Endothelial cell of umbilical vein (primary cell): ENCODE measurements at regions not wholly inside any gene's neighbourhood (a gene's known extent, or its start where the extent isn't known, plus 50 kb on each side); places are given as distances from the start of the nearest gene placed in this dataset.

ENCODE experiments used
- BruUV-seq: library from RNA; stranded (reverse); fragments of 400-500 nt; replicated peaks from 2 replicates; lab custom pipeline; 2021; lab: Mats Ljungman, UMichigan
- CTCF ChIA-PET: fragments of 300-600, 350-600 bp; sonication (Branson Sonifier 250); formaldehyde crosslinking; loops from one replicate; lab custom pipeline; 2021; ENCODE audit warnings: antibody characterized with exemption, inconsistent platforms; lab: Charles Lee
- POLR2A ChIA-PET: fragments of 300-600, 350-600 bp; sonication (Branson Sonifier 250); formaldehyde crosslinking; loops from one replicate; lab custom pipeline; 2021; ENCODE audit warnings: antibody characterized with exemption, inconsistent platforms; lab: Charles Lee
- DNase-seq: peaks from one replicate; pipeline ENCODE4 v3.0.0-alpha.2; 2011; ENCODE audit warnings: low read depth, low spot score
- FAIRE-seq: peaks from 2 replicates; lab custom pipeline; 2011; peaks lifted over from hg19 to GRCh38; lab: Jason Lieb, UNC
- H2AFZ ChIP-seq: 2 replicates; pipeline ENCODE4 v1.6.0; 2012; ENCODE audit warnings: low read depth, low read length, control low read depth, inconsistent platforms
- H3K27ac ChIP-seq: 2 replicates; pipeline ENCODE4 v1.5.1; 2011; ENCODE audit warnings: low read depth, mild to moderate bottlenecking, control low read depth, low read length, moderate library complexity; ENCODE audit not compliant: insufficient read depth
- H3K27me3 ChIP-seq, 2 experiments: 2 replicates each; pipeline versions ENCODE4 v1.6.0 to v1.6.1; 2011; ENCODE audit warnings: low read length in 2 of 2, mixed read lengths in 1 of 2; ENCODE audit not compliant: control insufficient read depth in 2 of 2, insufficient read depth in 2 of 2
- H3K36me3 ChIP-seq, 2 experiments: 2 replicates in 1 of 2; 3 replicates in 1 of 2; pipeline ENCODE4 v1.5.1; 2011; ENCODE audit warnings: low read length in 2 of 2, mild to moderate bottlenecking in 1 of 2, moderate library complexity in 1 of 2; ENCODE audit not compliant: control insufficient read depth in 2 of 2, insufficient read depth in 2 of 2; ENCODE audit errors: extremely low read depth in 1 of 2
- H3K4me1 ChIP-seq: 3 replicates; pipeline ENCODE4 v1.5.1; 2011; ENCODE audit warnings: mild to moderate bottlenecking, low read length; ENCODE audit not compliant: control insufficient read depth, insufficient read depth; ENCODE audit errors: extremely low read depth
- H3K4me2 ChIP-seq: 2 replicates; pipeline ENCODE4 v1.6.1; 2011; ENCODE audit warnings: low read length, control low read depth, mixed read lengths; ENCODE audit not compliant: insufficient read depth
- H3K4me3 ChIP-seq, 3 experiments: fragments of 200-600 bp in 1 of 3; sonication (generic), shearing (Covaris generic) in 1 of 3; replicated peaks in 1 of 3; 2 replicates each; pipeline ENCODE4 v1.5.1; 2011 to 2016; ENCODE audit warnings: control low read depth in 3 of 3, low read length in 3 of 3, mild to moderate bottlenecking in 2 of 3, inconsistent platforms in 1 of 3, low read depth in 1 of 3, moderate library complexity in 1 of 3; ENCODE audit not compliant: insufficient read depth in 1 of 3
- H3K79me2 ChIP-seq: 2 replicates; pipeline ENCODE4 v1.6.0; 2012; ENCODE audit warnings: low read length, inconsistent platforms; ENCODE audit not compliant: control insufficient read depth, insufficient read depth
- H3K9ac ChIP-seq: replicated peaks from 2 replicates; pipeline ENCODE3; 2011; ENCODE audit warnings: low read length, control low read depth; ENCODE audit not compliant: insufficient read depth; ENCODE audit errors: extremely low read depth
- H3K9me1 ChIP-seq: replicated peaks from 3 replicates; pipeline ENCODE4 v1.6.0; 2011; ENCODE audit warnings: mild to moderate bottlenecking, low read length; ENCODE audit not compliant: control insufficient read depth, insufficient read depth; ENCODE audit errors: extremely low read depth
- H3K9me3 ChIP-seq: replicated peaks from 2 replicates; pipeline ENCODE4 v1.5.1; 2012; ENCODE audit warnings: low read length, inconsistent platforms; ENCODE audit not compliant: control insufficient read depth, insufficient read depth
- H4K20me1 ChIP-seq: replicated peaks from 2 replicates; pipeline ENCODE3; 2011; ENCODE audit warnings: mild to moderate bottlenecking, low read length; ENCODE audit not compliant: control insufficient read depth, insufficient read depth; ENCODE audit errors: extremely low read depth
- CTCF ChIP-seq, 2 donors: IDR thresholded peaks; 1 replicate in 1 of 2; 2 replicates in 1 of 2; pipeline ENCODE4 v1.5.1; 2011; ENCODE audit warnings: low read length in 2 of 2, mild to moderate bottlenecking in 2 of 2, moderate library complexity in 2 of 2, control low read depth in 1 of 2, inconsistent platforms in 1 of 2, low read depth in 1 of 2; ENCODE audit not compliant: insufficient read depth in 1 of 2; ENCODE audit errors: extremely low read depth in 1 of 2
- GATA2 ChIP-seq: IDR thresholded peaks from 2 replicates; pipeline ENCODE4 v1.7.0; 2011; ENCODE audit warnings: low read depth, mild to moderate bottlenecking, moderate library complexity, mixed read lengths, low read length; ENCODE audit not compliant: insufficient read length, insufficient read depth
- JUN ChIP-seq: IDR thresholded peaks from 2 replicates; pipeline ENCODE4 v1.6.1; 2011; ENCODE audit warnings: borderline replicate concordance, low read depth; ENCODE audit not compliant: insufficient read length, insufficient read depth
- MYC ChIP-seq: IDR thresholded peaks from one replicate; pipeline ENCODE4 v1.6.1; 2011; ENCODE audit warnings: mild to moderate bottlenecking, low read depth, low read length
- POLR2A ChIP-seq: IDR thresholded peaks from 2 replicates; pipeline ENCODE4 v1.6.1; 2012; ENCODE audit warnings: low read depth, mild to moderate bottlenecking, control low read depth, low read length
- dilution Hi-C: fragments of 300-500 bp; cut with MboI; formaldehyde crosslinking; loops from one replicate; pipeline ENCODE4 v1.15.0; 2019; ENCODE audit warnings: low sequenced_read_pairs; ENCODE audit not compliant: extremely low pct_ligation_motif_present
- intact Hi-C: fragments of 100-400 bp; cut with micrococcal nuclease; formaldehyde crosslinking; loops from one replicate; pipeline ENCODE4 v1.10.0; 2022
- TF ChIP-seq, protein P1 (sequence below): IDR thresholded peaks from 2 replicates; pipeline ENCODE4 v1.6.1; 2011; ENCODE audit not compliant: insufficient read depth, insufficient read length

DNA sequence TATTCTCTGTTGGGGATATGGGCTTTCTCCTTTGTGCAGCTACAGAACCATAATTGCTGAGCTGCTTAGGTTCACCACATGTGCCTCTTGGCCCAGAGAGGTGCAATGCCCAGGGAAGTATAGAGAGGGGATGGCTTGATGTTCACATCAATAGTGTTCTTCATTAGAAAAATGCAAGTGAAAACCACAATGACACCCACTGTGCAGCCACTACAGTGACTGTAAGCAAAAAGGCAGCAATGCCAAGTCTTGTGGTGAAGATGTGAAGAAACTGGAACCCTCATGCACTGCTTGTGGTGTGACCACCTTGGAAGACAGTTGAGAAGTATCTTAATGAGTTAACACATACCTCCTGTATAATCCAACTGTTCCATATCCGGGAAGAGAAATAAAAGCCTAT is 318.9 kb upstream of the ZMIZ1 start:
- no peaks in the 10 kb centered on the region for H3K9me3 ChIP-seq
- TF ChIP-seq JUN (no peak), MYC (no peak), GATA2 (no peak), CTCF (IDR thresholded peaks at IDR 0.05; ENCODE audit: extremely low read depth in 1 of 2, insufficient read depth in 1 of 2, low read depth in 1 of 2, low read length in 2 of 2) (no peak), POLR2A (no peak)
- TF ChIP-seq, protein P1, sequence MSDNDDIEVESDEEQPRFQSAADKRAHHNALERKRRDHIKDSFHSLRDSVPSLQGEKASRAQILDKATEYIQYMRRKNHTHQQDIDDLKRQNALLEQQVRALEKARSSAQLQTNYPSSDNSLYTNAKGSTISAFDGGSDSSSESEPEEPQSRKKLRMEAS = no peak
- no peak overlapping the region for H3K4me2 ChIP-seq
- no peak overlapping the region for H3K9ac ChIP-seq
- FAIRE-seq = no peak
- no TSS peak for BruUV-seq
- no peak overlapping the region for H3K4me3 ChIP-seq
- no peaks in the 10 kb centered on the region for H3K79me2 ChIP-seq
- intact Hi-C loops (loop anchor here (10.0 kb wide), 1 partner anchor 595 kb away; the partner anchor contains the start of gene PPIF), dilution Hi-C loops (no loop called here)
- no peak overlapping the region for H2AFZ ChIP-seq
- DNase-seq = no peak
- H3K27ac ChIP-seq = no peak overlapping the region
- peaks cover 7% of the 10 kb centered on the region for H3K4me1 ChIP-seq
- ChIA-PET CTCF (interaction anchor here (1.0 kb wide), 1 partner anchor 9 kb away, joined by 3 read pairs; no protein-coding TSS in a partner anchor), POLR2A (no interaction called here)
- H3K9me1 ChIP-seq = no peaks in the 10 kb centered on the region
- H4K20me1 ChIP-seq = no peaks in the 10 kb centered on the region
- peaks cover 3 to 14% of the 10 kb centered on the region in 2 experiments for H3K27me3 ChIP-seq
- no peaks in the 10 kb centered on the region for H3K36me3 ChIP-seq

DNA sequence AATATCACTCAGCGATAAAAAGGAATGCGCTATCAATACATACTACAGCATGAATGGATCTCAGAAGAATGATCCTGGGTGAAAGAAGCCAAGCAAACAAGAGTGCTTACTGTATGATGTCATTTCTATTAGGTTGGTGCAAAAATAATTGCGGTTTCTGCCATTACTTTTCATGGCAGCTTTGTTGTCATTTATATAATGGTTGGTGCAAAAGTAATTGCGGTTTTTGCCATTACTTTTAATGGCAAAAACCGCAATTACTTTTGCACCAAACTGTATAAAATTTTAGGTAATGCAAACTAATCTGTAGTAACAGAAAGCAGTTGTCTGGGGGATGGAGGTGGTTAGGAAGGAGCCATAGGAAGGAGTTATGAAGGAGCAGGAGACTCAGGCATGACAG is 318.3 kb upstream of the ZMIZ1 start:
- Histone ChIP-seq H3K9ac (no peak overlapping the region), H3K36me3 (no peaks in the 10 kb centered on the region), H3K79me2 (no peaks in the 10 kb centered on the region), H3K4me1 (peaks cover 12% of the 10 kb centered on the region), H3K27me3 (peaks cover 3 to 10% of the 10 kb centered on the region in 2 experiments), H3K27ac (no peak overlapping the region), H3K9me3 (no peaks in the 10 kb centered on the region), H3K4me3 (no peak overlapping the region), H3K9me1 (no peaks in the 10 kb centered on the region), H3K4me2 (no peak overlapping the region), H2AFZ (no peak overlapping the region), H4K20me1 (no peaks in the 10 kb centered on the region)
- intact Hi-C loops (loop anchor here (10.0 kb wide), 1 partner anchor 594 kb away; the partner anchor contains the start of gene PPIF), dilution Hi-C loops (no loop called here)
- ChIA-PET POLR2A (no interaction called here), CTCF (no interaction called here)
- DNase-seq (no peak), FAIRE-seq (no peak)
- BruUV-seq = no TSS peak
- TF ChIP-seq, protein P1 = no peak
- TF ChIP-seq MYC = no peak
